ENCODE measurements at regions not wholly inside any gene's neighbourhood (a gene's known extent, or its start where the extent isn't known, plus 50 kb on each side); places are given as distances from the start of the nearest gene placed in this dataset.

DNA sequence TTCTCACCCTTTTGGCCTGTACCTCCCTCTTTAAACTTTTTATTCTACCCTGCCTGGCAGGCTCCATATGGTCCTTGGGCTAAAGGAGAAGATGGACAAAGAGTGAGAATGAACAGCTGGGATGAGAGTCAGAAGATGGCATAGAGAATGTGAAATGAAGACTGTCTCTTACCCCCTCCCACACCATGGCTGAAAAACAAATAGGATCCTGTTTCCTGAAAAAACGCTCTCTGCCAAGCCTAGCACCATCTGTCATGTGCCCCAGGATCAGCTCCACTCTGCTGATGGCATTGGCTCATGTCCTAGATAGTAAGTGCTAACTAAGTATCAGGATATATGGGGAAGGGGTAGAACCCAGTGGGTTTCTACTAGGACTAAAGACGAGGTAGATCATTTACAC is 238.6 kb downstream of the MEX3B start:
- no peak for TF ChIP-seq POLR2A (IDR thresholded peaks at IDR 0.05)
- TF ChIP-seq, protein P1, sequence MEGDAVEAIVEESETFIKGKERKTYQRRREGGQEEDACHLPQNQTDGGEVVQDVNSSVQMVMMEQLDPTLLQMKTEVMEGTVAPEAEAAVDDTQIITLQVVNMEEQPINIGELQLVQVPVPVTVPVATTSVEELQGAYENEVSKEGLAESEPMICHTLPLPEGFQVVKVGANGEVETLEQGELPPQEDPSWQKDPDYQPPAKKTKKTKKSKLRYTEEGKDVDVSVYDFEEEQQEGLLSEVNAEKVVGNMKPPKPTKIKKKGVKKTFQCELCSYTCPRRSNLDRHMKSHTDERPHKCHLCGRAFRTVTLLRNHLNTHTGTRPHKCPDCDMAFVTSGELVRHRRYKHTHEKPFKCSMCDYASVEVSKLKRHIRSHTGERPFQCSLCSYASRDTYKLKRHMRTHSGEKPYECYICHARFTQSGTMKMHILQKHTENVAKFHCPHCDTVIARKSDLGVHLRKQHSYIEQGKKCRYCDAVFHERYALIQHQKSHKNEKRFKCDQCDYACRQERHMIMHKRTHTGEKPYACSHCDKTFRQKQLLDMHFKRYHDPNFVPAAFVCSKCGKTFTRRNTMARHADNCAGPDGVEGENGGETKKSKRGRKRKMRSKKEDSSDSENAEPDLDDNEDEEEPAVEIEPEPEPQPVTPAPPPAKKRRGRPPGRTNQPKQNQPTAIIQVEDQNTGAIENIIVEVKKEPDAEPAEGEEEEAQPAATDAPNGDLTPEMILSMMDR (IDR thresholded peaks at IDR 0.05) = no peak
